ENCODE measurements at regions not wholly inside any gene's neighbourhood (a gene's known extent, or its start where the extent isn't known, plus 50 kb on each side); places are given as distances from the start of the nearest gene placed in this dataset.
"Not testable (repeated sequence)": the region's sequence is repeated elsewhere in the genome, so short reads cannot be mapped to it uniquely, and the experiment has no call there.

- peaks cover 71% of the 10 kb centered on the region for H3K36me3 Mint-ChIP-seq
- not testable (repeated sequence) for H3K4me1 Mint-ChIP-seq, H3K27me3 Mint-ChIP-seq, H3K27ac Mint-ChIP-seq, H3K4me3 Mint-ChIP-seq, ATAC-seq
- H3K9me3 Mint-ChIP-seq: peaks cover 44% of the 10 kb centered on the region
Observed at GRCh38 chr10:42533866-42534265, 104.5 kb downstream of the ZNF33B start.

DNA sequence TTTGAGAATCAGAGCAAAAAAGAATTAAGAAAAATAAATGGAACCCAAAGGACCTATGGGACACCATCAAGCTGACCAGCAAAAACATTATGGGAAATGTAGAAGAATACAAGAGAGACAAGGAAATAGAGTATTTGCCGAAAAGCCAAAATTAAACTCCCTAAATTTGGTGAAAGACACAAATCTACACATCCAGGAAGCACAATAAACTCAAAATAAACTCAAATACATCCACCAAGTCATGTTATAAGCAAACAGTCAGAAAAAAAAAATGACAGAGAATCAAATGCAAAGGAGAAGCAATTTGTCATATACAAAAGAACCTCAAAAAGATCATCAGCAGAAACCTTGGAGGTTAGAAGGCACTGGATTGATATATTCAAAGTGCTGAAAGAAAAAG is 105.4 kb downstream of the ZNF33B start:
- Mint-ChIP-seq H3K4me1 (no peaks in the 10 kb centered on the region), H3K9me3 (peaks cover 40% of the 10 kb centered on the region), H3K27ac (no peak overlapping the region), H3K36me3 (peaks cover 63% of the 10 kb centered on the region), H3K4me3 (no peak overlapping the region), H3K27me3 (no peaks in the 10 kb centered on the region)
- ATAC-seq: no peak

DNA sequence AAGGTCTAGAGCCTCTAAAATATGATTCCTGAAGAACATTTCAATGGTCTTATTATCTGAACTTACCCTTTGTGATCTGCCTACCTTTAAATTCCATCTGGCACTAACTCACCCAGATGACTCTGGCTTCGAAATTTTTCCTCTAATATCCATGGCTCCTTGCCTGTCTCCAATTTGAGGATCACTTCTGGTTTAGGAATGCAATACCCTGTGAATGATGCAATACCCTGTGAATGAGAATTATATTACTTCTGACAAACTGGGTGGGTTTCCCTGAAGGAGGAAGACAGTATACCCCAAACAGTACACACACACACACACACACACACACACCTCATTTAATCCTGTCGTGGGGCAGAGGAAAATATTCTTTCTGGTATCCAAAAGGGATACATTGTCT is 115.3 kb downstream of the ZNF33B start:
- Mint-ChIP-seq H3K27ac (no peak overlapping the region), H3K27me3 (no peaks in the 10 kb centered on the region), H3K36me3 (peaks cover 69% of the 10 kb centered on the region), H3K9me3 (peaks cover 32% of the 10 kb centered on the region), H3K4me1 (no peaks in the 10 kb centered on the region), H3K4me3 (no peak overlapping the region)
- ATAC-seq: no peak

DNA sequence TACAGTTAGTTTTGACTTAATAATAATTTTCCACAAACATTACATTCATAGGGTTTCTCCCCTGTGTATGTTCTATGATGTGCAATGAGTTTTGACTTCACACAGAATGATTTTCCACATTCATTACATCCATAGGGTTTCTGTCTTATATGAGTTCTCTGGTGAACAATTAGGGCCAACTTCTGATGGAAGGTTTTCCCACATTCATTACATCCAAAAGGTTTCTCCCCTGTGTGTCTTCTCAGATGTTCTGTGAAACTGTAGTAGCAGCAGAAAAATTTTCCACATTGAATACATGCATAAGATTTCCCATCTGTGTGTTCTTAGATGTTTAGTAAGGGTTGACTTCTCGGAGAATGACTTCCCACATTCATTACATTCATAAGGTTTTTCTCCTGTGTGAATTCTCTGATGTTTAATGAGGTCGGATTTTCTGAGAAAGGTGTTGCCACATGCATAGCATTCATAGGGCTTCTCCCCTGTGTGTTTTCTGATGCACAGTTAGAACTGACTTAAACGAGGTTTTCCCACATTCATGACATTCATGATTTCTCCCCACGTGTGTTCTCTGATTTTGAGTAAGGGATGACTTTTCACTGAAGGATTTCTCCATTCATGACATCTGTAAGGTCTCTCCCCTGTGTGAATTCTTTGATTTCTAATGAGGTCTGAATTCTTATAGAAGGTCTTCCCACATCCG is 118.5 kb downstream of the ZNF33B start:
- H3K27ac Mint-ChIP-seq: no peak overlapping the region
- no peaks in the 10 kb centered on the region for H3K27me3 Mint-ChIP-seq
- no peak for ATAC-seq
- H3K36me3 Mint-ChIP-seq: peaks cover 72% of the 10 kb centered on the region
- H3K4me1 Mint-ChIP-seq: no peaks in the 10 kb centered on the region
- no peak overlapping the region for H3K4me3 Mint-ChIP-seq
- peaks cover 42% of the 10 kb centered on the region for H3K9me3 Mint-ChIP-seq

GRCh38 chr10:42519079-42519478 is 119.3 kb downstream of the ZNF33B start:
- Mint-ChIP-seq H3K27me3 (no peaks in the 10 kb centered on the region), H3K9me3 (peaks cover 40% of the 10 kb centered on the region), H3K4me3 (no peak overlapping the region), H3K27ac (no peak overlapping the region), H3K36me3 (peaks cover 64% of the 10 kb centered on the region), H3K4me1 (no peaks in the 10 kb centered on the region)
- ATAC-seq: no peak

DNA sequence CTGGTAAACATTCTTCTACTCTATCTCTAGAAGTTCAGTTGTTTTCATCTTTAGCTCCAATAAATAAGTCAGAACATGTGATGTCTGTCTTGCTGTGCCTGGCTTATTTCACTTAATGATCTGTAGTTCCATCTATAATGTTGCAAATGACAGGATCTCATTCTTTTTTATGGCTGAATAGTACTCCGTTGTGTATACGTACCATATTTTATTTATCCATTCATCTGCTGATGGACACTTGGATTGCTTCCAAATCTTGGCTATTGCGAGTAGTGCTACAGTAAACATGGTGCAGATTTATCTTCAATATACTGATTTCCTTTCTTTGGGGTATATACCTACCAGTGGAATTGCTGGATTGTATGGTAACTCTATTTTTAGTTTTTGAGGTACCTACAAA is 124.4 kb downstream of the ZNF33B start:
- H3K36me3 Mint-ChIP-seq: peaks cover 23% of the 10 kb centered on the region
- ATAC-seq: no peak
- H3K9me3 Mint-ChIP-seq: peaks cover 36% of the 10 kb centered on the region
- no peaks in the 10 kb centered on the region for H3K27me3 Mint-ChIP-seq
- H3K4me1 Mint-ChIP-seq: no peaks in the 10 kb centered on the region
- H3K4me3 Mint-ChIP-seq: no peak overlapping the region
- no peak overlapping the region for H3K27ac Mint-ChIP-seq

GRCh38 chr10:42491801-42492200 is 146.6 kb downstream of the ZNF33B start:
- H3K4me1 Mint-ChIP-seq: no peaks in the 10 kb centered on the region
- H3K27me3 Mint-ChIP-seq: no peaks in the 10 kb centered on the region
- no peak overlapping the region for H3K27ac Mint-ChIP-seq
- no peak overlapping the region for H3K4me3 Mint-ChIP-seq
- H3K9me3 Mint-ChIP-seq: peaks cover 2% of the 10 kb centered on the region
- no peaks in the 10 kb centered on the region for H3K36me3 Mint-ChIP-seq
- no peak for ATAC-seq

- Mint-ChIP-seq H3K4me3 (no peak overlapping the region), H3K9me3 (peaks cover 3% of the 10 kb centered on the region), H3K36me3 (no peaks in the 10 kb centered on the region), H3K4me1 (no peaks in the 10 kb centered on the region), H3K27ac (no peak overlapping the region), H3K27me3 (no peaks in the 10 kb centered on the region)
- no peak for ATAC-seq
Observed at GRCh38 chr10:42491001-42491592, 147.3 kb downstream of the ZNF33B start.

DNA sequence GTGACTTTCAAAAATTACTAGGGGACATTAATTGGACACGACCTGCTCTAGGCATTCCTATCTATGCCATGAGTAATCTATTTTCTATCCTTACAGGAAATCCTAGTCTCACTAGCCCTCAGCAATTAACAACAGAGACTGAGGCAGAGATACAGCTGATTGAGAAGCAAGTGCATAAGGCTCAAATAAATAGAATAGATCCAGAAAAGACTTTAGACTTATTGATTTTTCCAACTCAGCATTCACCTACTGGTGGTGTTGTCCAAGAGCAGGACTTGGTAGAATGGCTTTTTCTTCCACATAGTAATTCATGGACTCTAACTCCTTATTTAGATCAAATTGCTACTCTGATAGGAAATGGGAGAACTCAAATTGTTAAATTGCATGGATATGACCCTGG is 148.0 kb downstream of the ZNF33B start:
- no peak overlapping the region for H3K27ac Mint-ChIP-seq
- H3K36me3 Mint-ChIP-seq: no peaks in the 10 kb centered on the region
- no peaks in the 10 kb centered on the region for H3K27me3 Mint-ChIP-seq
- ATAC-seq: no peak
- H3K9me3 Mint-ChIP-seq: peaks cover 3% of the 10 kb centered on the region
- H3K4me3 Mint-ChIP-seq: no peak overlapping the region
- no peaks in the 10 kb centered on the region for H3K4me1 Mint-ChIP-seq

DNA sequence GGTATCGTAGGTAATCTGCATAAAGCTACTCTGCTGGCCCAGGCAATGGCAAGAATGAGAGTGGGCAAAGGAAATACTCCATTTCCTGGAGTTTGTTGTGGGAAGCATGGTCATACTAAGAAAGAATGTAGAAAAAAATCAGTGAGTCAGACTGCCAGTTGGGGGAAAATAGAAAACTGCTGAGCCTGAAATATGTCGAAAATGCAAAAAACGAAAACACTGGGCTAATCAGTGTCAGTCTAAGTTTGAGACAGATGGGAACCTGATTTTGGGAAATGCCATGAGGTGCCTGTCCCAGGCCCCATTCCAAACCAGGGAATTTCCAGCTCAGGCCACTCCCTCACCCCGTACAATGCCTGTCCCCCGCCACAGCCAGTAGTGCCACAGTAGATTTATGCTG is 150.0 kb downstream of the ZNF33B start:
- Mint-ChIP-seq H3K4me1 (no peaks in the 10 kb centered on the region), H3K36me3 (no peaks in the 10 kb centered on the region), H3K4me3 (no peak overlapping the region), H3K9me3 (peaks cover 3% of the 10 kb centered on the region), H3K27ac (no peak overlapping the region), H3K27me3 (no peaks in the 10 kb centered on the region)
- ATAC-seq: no peak

DNA sequence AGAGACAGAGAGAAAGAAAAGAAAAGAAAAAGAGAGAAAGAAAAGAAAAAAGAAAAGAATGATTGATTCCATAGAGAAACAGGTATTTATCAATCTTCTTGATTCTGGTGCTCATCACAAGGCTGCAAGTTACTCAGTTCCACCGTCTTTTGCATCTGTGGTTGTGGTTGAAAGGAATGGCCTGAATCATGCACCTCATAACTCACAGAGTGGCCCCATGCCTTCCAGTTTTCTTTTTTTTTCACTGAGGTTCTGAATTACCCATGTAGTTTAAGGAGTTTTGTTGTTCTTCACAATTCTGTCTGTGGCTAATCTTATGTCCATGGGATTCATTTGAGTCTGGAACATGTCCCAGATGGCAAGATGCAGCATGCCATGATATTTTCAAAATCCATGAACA is 156.0 kb downstream of the ZNF33B start:
- no peaks in the 10 kb centered on the region for H3K36me3 Mint-ChIP-seq
- peaks cover 3% of the 10 kb centered on the region for H3K9me3 Mint-ChIP-seq
- peaks cover 14% of the 10 kb centered on the region for H3K27me3 Mint-ChIP-seq
- no peak for ATAC-seq
- no peak overlapping the region for H3K4me3 Mint-ChIP-seq
- H3K27ac Mint-ChIP-seq: no peak overlapping the region
- no peaks in the 10 kb centered on the region for H3K4me1 Mint-ChIP-seq

GRCh38 chr10:42479057-42479456 is 159.3 kb downstream of the ZNF33B start:
- peaks cover 44% of the 10 kb centered on the region for H3K27me3 Mint-ChIP-seq
- H3K27ac Mint-ChIP-seq: no peak overlapping the region
- no peak for ATAC-seq
- H3K4me1 Mint-ChIP-seq: no peaks in the 10 kb centered on the region
- no peaks in the 10 kb centered on the region for H3K9me3 Mint-ChIP-seq
- no peaks in the 10 kb centered on the region for H3K36me3 Mint-ChIP-seq
- H3K4me3 Mint-ChIP-seq: no peak overlapping the region

DNA sequence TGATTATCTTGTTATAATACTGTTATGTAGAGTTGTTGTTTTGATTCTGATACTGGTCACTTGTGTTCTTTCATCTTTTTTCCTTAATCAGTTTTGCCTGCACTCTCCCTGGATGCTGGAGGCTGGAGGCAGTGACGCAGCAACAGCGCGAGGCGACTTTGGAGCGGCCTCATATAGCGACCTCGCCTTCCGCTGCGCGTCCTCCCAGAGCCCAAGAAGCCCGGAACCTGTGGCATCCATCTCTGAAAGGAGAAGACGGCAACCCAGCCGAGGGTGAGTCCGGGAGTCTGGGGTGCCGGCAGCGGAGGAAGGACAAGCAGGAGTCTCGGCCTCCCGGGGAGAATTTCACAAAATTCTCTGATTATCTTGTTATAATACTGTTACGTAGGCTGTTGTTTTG is 161.2 kb downstream of the ZNF33B start:
- no peaks in the 10 kb centered on the region for H3K4me1 Mint-ChIP-seq
- peaks cover 55% of the 10 kb centered on the region for H3K27me3 Mint-ChIP-seq
- no peak overlapping the region for H3K27ac Mint-ChIP-seq
- H3K9me3 Mint-ChIP-seq: no peaks in the 10 kb centered on the region
- ATAC-seq: no peak
- H3K36me3 Mint-ChIP-seq: no peaks in the 10 kb centered on the region
- no peak overlapping the region for H3K4me3 Mint-ChIP-seq

DNA sequence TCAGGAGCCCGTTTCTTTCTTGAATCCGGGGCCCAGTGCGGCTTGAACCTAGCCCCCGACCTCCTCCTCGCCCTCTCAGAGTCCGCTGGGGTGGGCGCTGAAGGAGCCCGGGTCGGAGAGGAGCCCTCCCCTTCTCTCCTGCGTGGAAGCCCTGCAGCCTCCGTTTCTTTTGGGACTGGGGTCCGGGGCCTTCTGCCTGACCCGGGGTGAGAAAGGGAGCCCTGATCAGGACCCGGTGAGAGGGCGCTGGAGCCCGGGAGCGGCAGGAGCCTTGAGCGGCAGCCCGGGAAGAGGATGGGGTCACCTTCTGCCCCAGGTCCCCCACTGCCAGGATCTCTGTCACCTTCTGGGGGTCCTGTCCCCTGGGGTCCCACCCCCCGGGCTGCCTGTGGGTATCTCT is 162.3 kb downstream of the ZNF33B start:
- Mint-ChIP-seq H3K4me1 (no peaks in the 10 kb centered on the region), H3K4me3 (no peak overlapping the region), H3K27me3 (peaks cover 55% of the 10 kb centered on the region), H3K36me3 (no peaks in the 10 kb centered on the region), H3K9me3 (no peaks in the 10 kb centered on the region), H3K27ac (no peak overlapping the region)
- ATAC-seq: peak; percentile 12

DNA sequence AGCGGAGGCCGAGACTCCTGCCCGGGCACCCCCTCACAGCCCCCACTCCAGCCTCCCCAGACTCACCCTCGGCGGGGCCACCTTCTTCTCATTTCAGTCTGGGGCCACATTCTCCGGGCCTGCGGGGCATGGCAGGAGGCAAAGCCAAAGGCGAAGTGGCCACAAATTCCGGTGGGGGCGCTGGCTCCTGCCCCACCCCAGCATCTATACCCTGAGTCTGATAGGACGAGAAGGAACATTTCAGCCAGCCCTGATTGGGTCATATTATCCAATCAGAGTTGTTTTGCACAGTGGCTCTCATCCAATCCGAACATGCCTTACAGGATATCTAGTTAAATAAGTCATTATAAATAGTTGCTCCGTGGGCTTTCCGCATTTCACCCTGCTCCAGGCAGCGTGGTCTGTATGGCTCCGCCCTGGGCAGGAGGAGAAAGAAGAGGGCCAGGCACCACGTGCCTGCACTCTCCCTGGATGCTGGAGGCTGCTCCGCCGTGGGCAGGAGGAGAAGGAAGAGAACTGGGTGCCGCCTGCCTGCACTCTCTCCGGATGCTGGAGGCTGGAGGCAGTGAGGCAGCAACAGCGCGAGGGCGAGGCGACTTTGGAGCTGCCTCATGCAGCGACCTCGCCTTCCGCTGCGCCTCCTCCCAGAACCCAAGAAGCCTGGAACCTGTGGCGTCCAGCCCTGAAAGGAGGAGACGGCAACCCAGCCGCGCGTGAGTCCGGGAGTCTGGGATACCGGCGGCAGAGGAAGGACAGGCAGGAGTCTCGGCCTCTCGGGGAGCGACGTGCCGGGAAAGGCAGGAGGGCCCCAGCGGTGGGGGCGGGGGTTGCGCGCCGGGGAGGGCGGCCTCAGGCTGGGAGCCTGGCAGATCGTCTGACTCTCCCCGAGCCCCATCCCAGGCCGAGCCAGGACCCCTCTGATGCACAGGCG is 162.9 kb downstream of the ZNF33B start:
- H3K27me3 Mint-ChIP-seq: peaks cover 55% of the 10 kb centered on the region
- no peak overlapping the region for H3K4me3 Mint-ChIP-seq
- ATAC-seq: peak; percentile 8
- no peaks in the 10 kb centered on the region for H3K4me1 Mint-ChIP-seq
- no peak overlapping the region for H3K27ac Mint-ChIP-seq
- H3K9me3 Mint-ChIP-seq: no peaks in the 10 kb centered on the region
- H3K36me3 Mint-ChIP-seq: no peaks in the 10 kb centered on the region

Measured in stimulated activated memory B cell treated with anti-CD40 and anti-IgM and Interleukin-4, amounts not matched to agents 10 μg/mL and 1 μg/mL and 100 μg/mL, for 72 hours (primary cell).